ENCODE measurements at regions not wholly inside any gene's neighbourhood (a gene's known extent, or its start where the extent isn't known, plus 50 kb on each side); places are given as distances from the start of the nearest gene placed in this dataset.

- TF ChIP-seq CTCF (IDR thresholded peaks at IDR 0.05) (no peak), ZFX (IDR thresholded peaks at IDR 0.05; ENCODE audit: borderline replicate concordance) (no peak)
Observed at GRCh38 chr10:21122907-21123306, 225.8 kb upstream of the NEBL start.
